ENCODE measurements at regions not wholly inside any gene's neighbourhood (a gene's known extent, or its start where the extent isn't known, plus 50 kb on each side); places are given as distances from the start of the nearest gene placed in this dataset.

- Histone ChIP-seq H2AK5ac (ENCODE audit: insufficient read length, low read length) (peak overlapping the region; percentile 25), H3K27ac (ENCODE audit: insufficient read length, low read depth, low read length) (no peak overlapping the region), H3K14ac (ENCODE audit: insufficient read depth, low read length) (no peak overlapping the region), H3K79me1 (ENCODE audit: insufficient read depth, low read depth, low read length, poor library complexity, severe bottlenecking) (no peaks in the 10 kb centered on the region), H3K23me2 (ENCODE audit: insufficient read length, low read depth, low read length, poor library complexity, severe bottlenecking) (no peaks in the 10 kb centered on the region), H3K4ac (ENCODE audit: low read depth, low read length) (no peak overlapping the region), H2BK5ac (ENCODE audit: insufficient read length, low read length) (no peak overlapping the region), H3T11ph (ENCODE audit: low read length) (no peak overlapping the region), H3K9ac (ENCODE audit: extremely low read depth, insufficient read length, low read length) (no peak overlapping the region), H3K4me1 (ENCODE audit: insufficient read depth, low read length) (peaks cover 9% of the 10 kb centered on the region; the same call in 1 of the 2 replicates), H3K79me2 (ENCODE audit: insufficient read depth, low read length) (no peaks in the 10 kb centered on the region), H4K91ac (ENCODE audit: insufficient read length, low read depth, low read length) (no peak overlapping the region), H2BK12ac (ENCODE audit: insufficient read length, low read depth, low read length) (no peak overlapping the region), H3K9me3 (ENCODE audit: control insufficient read depth, low read depth, low read length) (no peaks in the 10 kb centered on the region), H2BK120ac (ENCODE audit: low read depth, low read length, poor library complexity, severe bottlenecking) (no peak overlapping the region), H3K4me2 (ENCODE audit: insufficient read depth, insufficient read length, low read length) (no peak overlapping the region), H2BK20ac (ENCODE audit: low read depth, low read length, poor library complexity, severe bottlenecking) (no peak overlapping the region), H2AFZ (ENCODE audit: low read length) (no peak overlapping the region), H4K20me1 (ENCODE audit: control insufficient read depth, insufficient read depth, insufficient read length) (no peaks in the 10 kb centered on the region), H3K27me3 (ENCODE audit: insufficient read depth, low read length) (no peaks in the 10 kb centered on the region), H4K8ac (replicated peaks; ENCODE audit: insufficient read length, low read depth, low read length) (no peak overlapping the region), H2BK15ac (ENCODE audit: low read depth, low read length) (no peak overlapping the region), H3K23ac (ENCODE audit: insufficient read length, low read depth, low read length) (no peak overlapping the region), H3K18ac (ENCODE audit: insufficient read length, low read depth, low read length) (no peak overlapping the region), H4K5ac (ENCODE audit: insufficient read length, low read depth, low read length) (no peak overlapping the region), H3K56ac (ENCODE audit: insufficient read length, low read depth, low read length) (no peak overlapping the region)
- peaks cover 0 to 3% of the 10 kb centered on the region in 2 experiments; a peak in 2 of 5 replicates for H3K9me3 Mint-ChIP-seq
- H3K4me1 Mint-ChIP-seq = peaks cover 25% of the 10 kb centered on the region in 2 experiments
- H3K27ac Mint-ChIP-seq = no peak overlapping the region
- WGBS (ENCODE audit: extremely low coverage, insufficient read length, low lambda C conversion rate) = no CpG with 5 or more reads among the region's 3 CpGs
- H3K4me3 Mint-ChIP-seq = no peak overlapping the region
- no peak for TF ChIP-seq CTCF (conservative IDR thresholded peaks at IDR 0.05)
- peaks cover 0 to 9% (median 2%) of the 10 kb centered on the region in 3 experiments; a peak in 3 of 7 replicates for H3K36me3 Mint-ChIP-seq (ENCODE audit: insufficient read depth in 1 of 3, low read depth in 3 of 3)
- no peak for DNase-seq
- peaks cover 14% of the 10 kb centered on the region for H3K27me3 Mint-ChIP-seq (ENCODE audit: low read depth)
Measured at GRCh38 chr6:111983193-111983592, 70.7 kb upstream of the CCN6 start.

All from H9 (cell line).